GM19395 (cell line): ENCODE measurements at regions not wholly inside any gene's neighbourhood (a gene's known extent, or its start where the extent isn't known, plus 50 kb on each side); places are given as distances from the start of the nearest gene placed in this dataset.
A peak's percentile ranks its signal among the peaks of the same experiment; 100 is the strongest.
"Not testable (repeated sequence)": the region's sequence is repeated elsewhere in the genome, so short reads cannot be mapped to it uniquely, and the experiment has no call there.

ENCODE experiments used
- ATAC-seq: cut with Tn5 transposase; IDR thresholded peaks from one replicate; pipeline ENCODE4 v1.9.1; 2021; ENCODE audit warnings: mild to moderate bottlenecking, moderate library complexity; ENCODE audit not compliant: unreplicated experiment

- ATAC-seq: peak; percentile 65
These were observed 1028.4 kb upstream of the INTU start for GRCh38 chr4:126604268-126604867.

DNA sequence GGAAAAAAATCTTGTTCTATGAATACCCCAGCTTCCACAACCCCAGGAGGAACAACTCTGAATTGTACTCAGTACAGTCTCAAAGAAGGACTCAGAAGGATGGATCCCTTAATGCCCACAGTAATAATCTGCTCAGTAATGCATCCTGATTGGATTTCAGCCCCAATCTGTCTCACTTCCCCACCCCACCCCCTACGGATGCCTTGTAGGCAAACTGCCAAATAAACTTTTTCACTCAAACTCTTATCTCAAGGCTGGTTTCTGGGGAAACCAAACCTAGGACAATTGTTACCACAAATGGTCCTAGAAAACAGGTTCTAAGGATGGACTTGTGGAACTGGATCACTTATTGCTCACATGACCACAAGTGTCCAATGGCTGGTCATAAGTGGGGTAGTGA is 1021.8 kb upstream of the INTU start:
- ATAC-seq: no peak

- no peak for ATAC-seq
These were observed 1020.9 kb upstream of the INTU start for GRCh38 chr4:126611900-126612299.

GRCh38 chr4:126614356-126614855 is 1018.4 kb upstream of the INTU start:
- no peak for ATAC-seq

DNA sequence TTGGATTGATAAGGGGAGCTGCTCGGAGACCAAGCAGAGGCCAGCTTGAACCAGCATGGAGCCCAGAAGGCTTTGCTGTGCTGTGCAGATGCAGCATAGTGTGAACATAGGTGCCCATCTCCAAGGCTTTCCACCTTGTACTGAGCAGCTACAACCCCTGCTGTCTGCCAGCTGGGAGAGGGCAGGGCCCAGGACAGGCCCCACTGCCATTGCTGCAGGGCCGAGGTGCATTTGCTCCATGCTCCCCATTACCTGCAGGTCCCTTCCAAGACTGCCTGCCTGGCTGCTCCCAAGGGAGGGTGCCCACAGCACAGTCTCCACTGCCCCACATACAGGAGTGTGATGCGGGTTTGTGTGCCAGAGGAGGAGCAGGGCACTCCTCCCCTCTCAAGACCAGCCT is 1016.0 kb upstream of the INTU start:
- no peak for ATAC-seq

GRCh38 chr4:126627255-126627654 is 1005.5 kb upstream of the INTU start:
- ATAC-seq: no peak

DNA sequence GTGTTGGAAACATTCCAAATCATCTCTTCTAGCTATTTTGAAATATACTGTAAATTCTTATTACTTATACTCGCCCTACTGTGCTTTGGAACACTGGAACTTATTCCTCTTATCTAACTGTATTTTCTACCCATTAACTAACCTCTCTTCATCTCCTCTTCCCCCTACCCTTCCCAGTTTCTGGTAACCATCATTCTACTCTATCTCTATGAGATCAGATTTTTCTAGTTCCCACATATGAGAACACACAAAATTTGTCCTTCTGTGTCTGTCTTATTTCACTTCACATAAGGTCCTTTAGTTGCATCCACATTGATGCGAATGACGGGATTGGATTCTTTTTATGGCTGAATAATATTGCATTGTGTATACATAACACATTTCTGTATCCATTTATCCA is 1003.8 kb upstream of the INTU start:
- ATAC-seq: no peak

DNA sequence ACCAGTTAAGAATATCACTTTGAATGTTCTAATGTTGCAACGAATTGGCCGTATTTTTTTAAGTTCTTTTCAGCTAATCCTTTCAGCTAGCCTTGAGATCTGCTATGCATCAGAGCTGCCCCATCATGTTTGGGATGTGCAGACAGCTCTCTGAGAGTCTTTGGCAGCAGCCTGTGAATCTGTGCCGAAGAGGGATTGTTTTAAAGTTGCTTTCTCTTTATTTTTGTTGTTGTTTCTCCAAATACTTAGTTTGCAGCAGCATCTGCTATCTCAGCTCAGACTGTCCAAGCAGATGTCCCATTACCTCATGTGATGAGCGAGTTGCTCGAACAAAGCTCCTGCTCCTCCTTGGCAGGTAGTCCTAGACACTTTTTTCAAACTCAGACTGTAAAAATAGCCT is 1002.5 kb upstream of the INTU start:
- no peak for ATAC-seq

DNA sequence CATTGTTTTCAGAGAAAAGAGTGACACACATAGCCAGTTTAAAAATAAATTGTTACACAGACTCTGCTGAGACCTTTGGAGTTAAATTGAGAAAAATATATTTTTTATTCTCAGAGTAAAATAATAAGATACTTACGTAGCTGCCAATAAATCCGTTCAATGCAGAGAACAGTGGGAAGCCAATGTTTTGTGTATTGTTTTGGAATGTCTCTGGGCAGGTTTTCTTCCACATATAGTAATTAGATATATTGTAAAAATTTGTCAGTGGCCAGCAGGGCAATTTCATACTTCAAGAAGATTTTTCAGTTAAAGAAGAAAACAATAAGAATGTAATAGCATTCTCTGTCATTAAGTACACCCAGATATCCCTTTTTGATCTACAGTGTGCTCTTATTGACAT is 999.5 kb upstream of the INTU start:
- ATAC-seq: no peak

GRCh38 chr4:126637706-126638105 is 995.1 kb upstream of the INTU start:
- ATAC-seq: no peak

DNA sequence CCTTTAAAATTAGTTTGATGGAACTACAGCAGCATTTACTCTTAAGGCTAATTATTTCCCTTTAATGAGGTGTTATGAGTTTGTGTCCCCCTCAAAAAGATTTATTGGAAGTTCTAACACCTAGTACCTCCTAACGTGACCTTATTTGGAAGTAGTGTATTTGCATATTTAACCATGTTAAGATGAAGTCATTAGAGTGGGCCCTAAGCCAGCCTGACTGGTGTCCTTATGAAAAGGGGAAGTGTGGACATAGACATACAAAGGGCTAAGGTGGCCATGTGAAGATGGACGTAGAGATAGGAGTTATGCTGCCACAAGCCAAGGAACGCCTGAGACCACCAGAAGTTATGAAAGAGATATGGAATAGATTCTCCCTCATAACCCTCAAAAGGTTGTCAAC is 985.4 kb upstream of the INTU start:
- ATAC-seq: no peak

- ATAC-seq: no peak
These were observed 984.9 kb upstream of the INTU start for GRCh38 chr4:126647756-126648397.

- no peak for ATAC-seq
These were observed 974.3 kb upstream of the INTU start for GRCh38 chr4:126658411-126658810.

GRCh38 chr4:126661194-126661593 is 971.6 kb upstream of the INTU start:
- ATAC-seq: no peak

DNA sequence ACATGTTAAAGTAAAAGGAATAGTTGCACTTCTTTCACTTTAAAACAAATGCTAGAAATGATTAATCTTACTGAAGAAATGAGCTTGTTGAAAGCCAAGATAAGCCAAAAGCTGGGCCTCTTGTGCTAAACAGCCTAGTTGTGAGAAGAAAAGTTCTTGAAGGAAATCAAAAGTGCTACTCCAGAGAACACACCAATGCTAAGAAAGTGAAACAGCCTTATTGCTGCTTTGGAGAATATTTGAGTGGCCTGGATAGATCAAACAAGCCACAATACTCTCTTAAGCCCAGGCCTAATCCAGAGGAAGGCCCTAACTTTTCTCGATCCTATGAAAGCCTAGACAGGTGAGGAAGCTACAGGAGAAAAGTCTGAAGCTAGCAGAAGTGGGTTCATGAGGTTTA is 967.9 kb upstream of the INTU start:
- no peak for ATAC-seq

- not testable (repeated sequence) for ATAC-seq
These were observed 962.7 kb upstream of the INTU start for GRCh38 chr4:126670038-126670437.

DNA sequence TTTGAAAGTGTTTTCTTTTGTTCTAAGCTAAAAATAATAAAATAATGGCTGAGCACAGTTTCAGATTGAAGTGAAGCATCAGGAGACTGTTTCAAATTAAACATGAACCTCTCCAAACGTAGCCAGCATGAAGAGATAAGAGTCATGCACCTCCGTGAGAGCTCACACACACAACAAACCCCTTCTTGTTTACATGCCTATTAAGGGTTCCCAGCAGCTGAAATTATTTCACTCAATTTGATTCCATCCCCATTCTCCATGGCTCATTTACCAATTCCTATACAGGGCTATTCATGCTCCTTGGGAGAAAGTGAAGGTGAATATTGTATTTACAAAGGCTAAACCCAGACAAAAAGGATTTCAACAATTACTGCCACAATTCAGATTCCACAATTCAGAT is 954.1 kb upstream of the INTU start:
- no peak for ATAC-seq

GRCh38 chr4:126679303-126679702 is 953.5 kb upstream of the INTU start:
- no peak for ATAC-seq

- no peak for ATAC-seq
These were observed 950.5 kb upstream of the INTU start for GRCh38 chr4:126682250-126682649.

DNA sequence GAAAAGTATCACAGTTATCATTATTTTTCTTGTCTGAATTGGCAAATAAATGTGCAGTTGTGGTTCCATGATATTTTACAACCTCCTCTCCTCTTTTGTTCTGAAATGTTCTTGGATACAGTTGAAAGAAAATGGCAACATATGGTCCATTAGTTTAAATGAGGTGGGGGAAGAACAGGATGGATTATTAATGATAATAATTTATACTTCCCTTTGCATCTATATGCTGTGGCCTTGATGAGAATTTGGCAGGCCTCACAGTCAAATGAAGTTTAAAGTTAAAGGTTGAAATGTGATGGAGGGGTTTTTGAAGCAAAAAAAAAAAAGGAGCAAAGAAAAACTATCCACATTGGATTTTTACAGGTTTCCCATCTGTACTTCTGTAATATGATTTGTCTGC is 946.3 kb upstream of the INTU start:
- no peak for ATAC-seq

- no peak for ATAC-seq
These were observed 945.0 kb upstream of the INTU start for GRCh38 chr4:126687655-126688358.

DNA sequence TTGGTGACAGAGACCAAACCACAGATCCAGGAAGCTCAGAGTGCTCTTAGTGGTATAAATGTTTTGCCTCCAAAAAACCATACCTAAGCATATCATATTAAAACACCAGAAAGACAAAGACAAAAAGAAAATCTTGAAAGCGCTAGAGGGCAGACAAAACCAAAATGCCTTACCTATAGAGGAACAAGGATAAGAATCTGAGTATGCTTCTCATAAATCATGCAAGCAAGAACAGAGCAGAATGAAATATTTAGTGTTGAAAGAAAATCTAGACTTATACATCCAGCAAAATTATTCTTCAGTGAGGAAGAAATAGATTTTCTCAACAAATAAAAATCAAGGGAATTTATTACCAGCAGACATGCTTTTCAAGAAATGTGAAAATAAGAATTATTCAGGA is 941.0 kb upstream of the INTU start:
- no peak for ATAC-seq
